ENCODE measurements at regions not wholly inside any gene's neighbourhood (a gene's known extent, or its start where the extent isn't known, plus 50 kb on each side); places are given as distances from the start of the nearest gene placed in this dataset.

DNA sequence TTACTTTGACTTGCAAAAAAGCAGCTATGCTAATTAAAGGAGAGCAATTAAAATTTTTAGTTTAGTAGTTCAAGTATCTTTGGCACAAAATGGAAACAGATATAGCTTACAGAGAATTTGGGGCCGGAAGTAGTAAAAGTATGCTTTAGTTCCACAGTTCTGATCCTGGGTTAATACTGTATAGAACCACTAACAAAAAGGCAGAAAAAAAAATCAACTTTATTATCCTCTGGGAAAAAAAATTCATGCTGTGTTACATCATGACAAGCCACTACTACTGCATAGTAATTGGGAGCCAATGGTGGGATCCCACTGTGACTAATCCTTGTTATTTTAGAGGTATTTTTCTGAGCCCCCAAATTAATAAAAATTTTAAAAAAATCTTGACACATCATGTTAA is 246.8 kb upstream of the PRDM9 start:
- H3K27ac Mint-ChIP-seq (ENCODE audit: unreplicated experiment) = no peak overlapping the region
- no peak overlapping the region for H3K4me3 Mint-ChIP-seq (ENCODE audit: unreplicated experiment)
- no peaks in the 10 kb centered on the region for H3K4me1 Mint-ChIP-seq (ENCODE audit: low read depth, unreplicated experiment)
- no TSS peak for BruUV-seq (replicated peaks)
- no peaks in the 10 kb centered on the region for H3K27me3 Mint-ChIP-seq (ENCODE audit: insufficient read depth, unreplicated experiment)
- H3K27me3 ChIP-seq (replicated peaks; ENCODE audit: control insufficient read depth, insufficient read depth, low read length) = no peaks in the 10 kb centered on the region
- no peaks in the 10 kb centered on the region for H3K9me3 ChIP-seq
- no peaks in the 10 kb centered on the region for H3K4me1 ChIP-seq
- no peaks in the 10 kb centered on the region for H3K36me3 Mint-ChIP-seq (ENCODE audit: insufficient read depth, unreplicated experiment)
- intact Hi-C loops (cut with micrococcal nuclease; ENCODE audit: unreplicated experiment) = no loop called here
- CTCF ChIA-PET = no interaction called here
- no peak for DNase-seq
- no peaks in the 10 kb centered on the region for H3K36me3 ChIP-seq (ENCODE audit: control insufficient read depth, insufficient read depth, low read length)
- no peaks in the 10 kb centered on the region for H3K9me3 Mint-ChIP-seq (ENCODE audit: unreplicated experiment)
- POLR2A ChIA-PET = no interaction called here
- TF ChIP-seq, protein P1, sequence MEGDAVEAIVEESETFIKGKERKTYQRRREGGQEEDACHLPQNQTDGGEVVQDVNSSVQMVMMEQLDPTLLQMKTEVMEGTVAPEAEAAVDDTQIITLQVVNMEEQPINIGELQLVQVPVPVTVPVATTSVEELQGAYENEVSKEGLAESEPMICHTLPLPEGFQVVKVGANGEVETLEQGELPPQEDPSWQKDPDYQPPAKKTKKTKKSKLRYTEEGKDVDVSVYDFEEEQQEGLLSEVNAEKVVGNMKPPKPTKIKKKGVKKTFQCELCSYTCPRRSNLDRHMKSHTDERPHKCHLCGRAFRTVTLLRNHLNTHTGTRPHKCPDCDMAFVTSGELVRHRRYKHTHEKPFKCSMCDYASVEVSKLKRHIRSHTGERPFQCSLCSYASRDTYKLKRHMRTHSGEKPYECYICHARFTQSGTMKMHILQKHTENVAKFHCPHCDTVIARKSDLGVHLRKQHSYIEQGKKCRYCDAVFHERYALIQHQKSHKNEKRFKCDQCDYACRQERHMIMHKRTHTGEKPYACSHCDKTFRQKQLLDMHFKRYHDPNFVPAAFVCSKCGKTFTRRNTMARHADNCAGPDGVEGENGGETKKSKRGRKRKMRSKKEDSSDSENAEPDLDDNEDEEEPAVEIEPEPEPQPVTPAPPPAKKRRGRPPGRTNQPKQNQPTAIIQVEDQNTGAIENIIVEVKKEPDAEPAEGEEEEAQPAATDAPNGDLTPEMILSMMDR (IDR thresholded peaks at IDR 0.05; ENCODE audit: insufficient read depth in 1 of 2, low read depth in 1 of 2, low read length in 1 of 2, severe bottlenecking in 1 of 2, unreplicated experiment in 1 of 2) = no peak
- no peak overlapping the region for H3K4me3 ChIP-seq (ENCODE audit: low read depth, low read length)

DNA sequence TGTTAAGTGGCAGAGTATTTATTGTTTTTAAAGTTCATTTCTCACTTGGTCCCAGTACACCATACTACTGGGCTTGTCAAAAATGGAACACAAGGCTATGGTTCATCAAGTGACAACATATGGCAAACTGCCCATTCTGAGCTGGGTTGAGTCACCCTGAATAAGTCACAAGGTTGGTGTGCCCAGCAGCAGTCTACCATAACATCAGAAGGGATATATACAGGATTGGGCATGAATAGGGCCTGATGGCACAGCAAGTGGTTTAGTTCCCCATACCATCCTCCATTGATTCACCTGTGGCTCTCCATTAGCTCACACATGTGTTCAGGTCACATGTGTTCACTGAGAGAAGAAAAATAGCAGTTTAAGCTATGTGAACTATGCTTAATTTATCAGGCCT is 249.8 kb upstream of the PRDM9 start:
- Mint-ChIP-seq H3K4me3 (ENCODE audit: unreplicated experiment) (no peak overlapping the region), H3K36me3 (ENCODE audit: insufficient read depth, unreplicated experiment) (no peaks in the 10 kb centered on the region), H3K4me1 (ENCODE audit: low read depth, unreplicated experiment) (no peaks in the 10 kb centered on the region), H3K27ac (ENCODE audit: unreplicated experiment) (no peak overlapping the region), H3K9me3 (ENCODE audit: unreplicated experiment) (no peaks in the 10 kb centered on the region), H3K27me3 (ENCODE audit: insufficient read depth, unreplicated experiment) (no peaks in the 10 kb centered on the region)
- POLR2A ChIA-PET = no interaction called here
- Histone ChIP-seq H3K4me1 (no peaks in the 10 kb centered on the region), H3K36me3 (ENCODE audit: control insufficient read depth, insufficient read depth, low read length) (no peaks in the 10 kb centered on the region), H3K27me3 (replicated peaks; ENCODE audit: control insufficient read depth, insufficient read depth, low read length) (no peaks in the 10 kb centered on the region), H3K4me3 (ENCODE audit: low read depth, low read length) (no peak overlapping the region), H3K9me3 (no peaks in the 10 kb centered on the region)
- DNase-seq = no peak
- CTCF ChIA-PET = no interaction called here
- intact Hi-C loops (cut with micrococcal nuclease; ENCODE audit: unreplicated experiment) = no loop called here
- TF ChIP-seq, protein P1 (IDR thresholded peaks at IDR 0.05; ENCODE audit: insufficient read depth in 1 of 2, low read depth in 1 of 2, low read length in 1 of 2, severe bottlenecking in 1 of 2, unreplicated experiment in 1 of 2) = no peak
- BruUV-seq (replicated peaks) = no TSS peak

DNA sequence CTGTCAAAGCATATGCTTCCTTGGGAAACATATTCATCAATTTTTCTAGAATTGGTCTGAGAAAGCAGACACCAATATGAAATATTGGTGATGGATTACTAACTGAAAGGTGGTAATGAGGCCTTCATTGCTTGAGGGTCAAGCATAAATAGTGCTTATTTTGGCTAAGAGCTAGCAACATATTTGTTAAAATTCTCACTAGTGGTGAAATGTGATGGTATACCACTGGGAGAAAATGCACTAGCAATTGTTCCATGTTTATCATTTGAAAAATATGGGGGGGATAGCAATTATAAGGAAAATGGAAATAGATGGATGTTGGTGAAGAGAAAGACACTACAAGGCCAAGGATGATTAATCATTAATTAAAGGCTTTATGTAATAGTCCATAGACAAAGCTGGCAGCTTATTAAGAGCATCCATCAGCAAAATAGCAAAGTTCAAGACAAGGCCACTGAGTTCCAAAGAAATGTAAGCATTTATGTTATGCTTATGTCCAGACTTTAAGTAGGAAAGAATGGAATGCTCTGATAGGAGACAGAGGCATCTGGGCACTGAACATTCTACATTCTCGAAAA is 253.7 kb upstream of the PRDM9 start:
- H3K36me3 ChIP-seq (ENCODE audit: control insufficient read depth, insufficient read depth, low read length) = no peaks in the 10 kb centered on the region
- no peaks in the 10 kb centered on the region for H3K9me3 ChIP-seq
- ChIA-PET POLR2A (no interaction called here), CTCF (no interaction called here)
- Mint-ChIP-seq H3K36me3 (ENCODE audit: insufficient read depth, unreplicated experiment) (no peaks in the 10 kb centered on the region), H3K27ac (ENCODE audit: unreplicated experiment) (no peak overlapping the region), H3K27me3 (ENCODE audit: insufficient read depth, unreplicated experiment) (no peaks in the 10 kb centered on the region), H3K4me1 (ENCODE audit: low read depth, unreplicated experiment) (no peaks in the 10 kb centered on the region), H3K4me3 (ENCODE audit: unreplicated experiment) (no peak overlapping the region), H3K9me3 (ENCODE audit: unreplicated experiment) (no peaks in the 10 kb centered on the region)
- no peaks in the 10 kb centered on the region for H3K4me1 ChIP-seq
- H3K4me3 ChIP-seq (ENCODE audit: low read depth, low read length) = no peak overlapping the region
- no peak for DNase-seq
- H3K27me3 ChIP-seq (replicated peaks; ENCODE audit: control insufficient read depth, insufficient read depth, low read length) = no peaks in the 10 kb centered on the region
- TF ChIP-seq, protein P1 (IDR thresholded peaks at IDR 0.05; ENCODE audit: insufficient read depth in 1 of 2, low read depth in 1 of 2, low read length in 1 of 2, severe bottlenecking in 1 of 2, unreplicated experiment in 1 of 2) = no peak
- intact Hi-C loops (cut with micrococcal nuclease; ENCODE audit: unreplicated experiment) = no loop called here
- no TSS peak for BruUV-seq (replicated peaks)

Data from Caco-2 (cell line).